ENCODE measurements at regions not wholly inside any gene's neighbourhood (a gene's known extent, or its start where the extent isn't known, plus 50 kb on each side); places are given as distances from the start of the nearest gene placed in this dataset.
"Not testable (repeated sequence)": the region's sequence is repeated elsewhere in the genome, so short reads cannot be mapped to it uniquely, and the experiment has no call there.

- no peak for ATAC-seq
- no peak for DNase-seq
Observed at GRCh38 chrX:37904833-37905232, 57.5 kb upstream of the DYNLT3 start.

DNA sequence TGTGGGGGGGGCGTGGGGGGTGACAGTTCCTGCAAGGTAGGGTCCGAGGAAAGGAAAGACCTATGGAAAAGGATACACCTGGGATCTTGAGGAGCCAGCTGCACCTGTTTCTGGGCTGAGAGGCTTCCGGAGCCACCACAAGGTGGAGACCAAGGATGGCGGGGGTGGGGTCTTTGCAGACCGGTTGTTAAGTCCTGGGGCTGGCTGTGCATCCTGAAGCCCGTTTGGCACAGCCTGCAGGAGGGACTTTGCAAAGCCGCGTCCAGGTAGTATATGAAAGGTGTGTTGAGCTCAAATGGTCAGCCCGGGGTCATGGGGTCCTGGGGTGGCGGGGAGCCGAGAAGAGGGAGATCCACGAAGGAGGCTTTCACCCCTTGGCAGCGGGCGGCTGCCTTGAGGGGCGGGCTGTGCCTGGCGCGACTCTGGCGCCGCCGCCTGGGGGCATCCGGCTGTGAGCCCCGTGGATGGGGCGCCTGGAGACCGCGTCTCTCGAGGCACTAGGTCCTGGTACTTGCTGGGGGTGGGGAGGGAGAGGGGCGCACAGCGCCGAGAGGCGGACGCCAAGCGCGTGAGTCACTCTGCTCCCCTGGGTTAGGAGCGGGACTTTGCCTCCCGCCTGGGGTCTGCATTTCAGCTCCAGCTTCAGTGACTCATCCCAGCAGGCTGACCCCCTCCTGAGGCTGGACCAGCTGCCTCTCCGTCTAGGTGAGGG lies 58.2 kb upstream of the DYNLT3 start:
- peak; percentile 13 for DNase-seq
- peak; percentile 61 for ATAC-seq

DNA sequence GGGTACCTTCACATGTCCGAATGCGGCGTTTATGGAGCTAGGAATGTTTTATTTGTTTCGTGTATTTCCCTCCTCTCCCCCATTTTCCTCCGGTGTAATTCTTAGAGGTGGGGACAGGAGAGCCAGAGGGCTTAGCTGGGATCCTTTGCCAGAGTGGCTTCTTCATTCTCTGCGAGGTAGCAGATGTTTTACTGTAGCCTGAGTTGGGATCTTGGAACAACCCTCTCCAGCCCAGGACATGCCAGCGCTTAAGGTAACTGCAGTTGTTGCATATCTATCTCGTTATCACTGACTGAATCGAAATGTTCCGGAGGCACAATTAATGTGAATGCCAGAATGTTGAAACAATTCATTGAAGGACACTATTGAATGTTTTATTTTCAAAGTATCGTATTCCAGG lies 59.0 kb upstream of the DYNLT3 start:
- DNase-seq = no peak
- ATAC-seq = no peak

DNA sequence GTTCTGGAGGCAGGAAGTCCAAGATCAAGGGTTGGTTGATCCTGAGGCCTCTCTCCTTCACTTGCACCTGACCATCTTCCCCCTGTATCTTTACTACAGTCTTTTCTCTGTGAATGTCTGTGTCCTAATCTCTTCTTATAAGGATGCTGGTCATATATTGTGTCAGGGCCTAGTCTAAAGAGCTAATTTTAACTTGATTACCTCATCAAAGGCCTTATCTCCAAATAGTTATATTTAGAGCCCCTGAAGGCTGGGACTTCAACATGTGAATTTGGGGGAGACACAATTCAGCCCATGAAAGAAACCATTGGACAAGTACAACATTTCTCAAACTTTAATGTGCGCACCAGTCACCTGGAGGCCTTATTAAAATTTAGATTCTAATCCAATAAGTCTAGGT lies 62.8 kb upstream of the DYNLT3 start:
- DNase-seq (no peak), ATAC-seq (no peak)

GRCh38 chrX:37912304-37912703 lies 64.9 kb upstream of the DYNLT3 start:
- DNase-seq = no peak
- ATAC-seq = peak; percentile 23

GRCh38 chrX:37912777-37913176 lies 65.4 kb upstream of the DYNLT3 start:
- ATAC-seq = no peak
- no peak for DNase-seq

DNA sequence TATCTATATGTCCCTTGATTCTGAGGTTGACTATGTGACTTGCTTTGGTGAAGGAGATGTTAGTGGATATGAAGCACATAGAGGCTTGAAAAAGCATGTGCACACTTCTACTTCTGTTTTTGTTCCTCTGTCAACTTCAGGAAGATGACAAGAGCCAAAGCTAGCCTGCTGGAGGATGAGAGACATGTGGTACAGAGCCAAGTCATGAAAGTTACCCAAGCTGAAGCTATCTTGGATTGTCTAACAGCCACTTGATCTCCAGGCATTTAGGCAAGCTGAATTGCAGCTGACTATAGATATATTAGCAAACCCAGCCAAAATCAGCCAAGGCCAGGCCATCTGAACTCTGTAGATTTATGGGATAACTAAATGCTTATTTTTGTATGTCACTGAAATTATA lies 70.8 kb upstream of the DYNLT3 start:
- DNase-seq (no peak), ATAC-seq (no peak)

DNA sequence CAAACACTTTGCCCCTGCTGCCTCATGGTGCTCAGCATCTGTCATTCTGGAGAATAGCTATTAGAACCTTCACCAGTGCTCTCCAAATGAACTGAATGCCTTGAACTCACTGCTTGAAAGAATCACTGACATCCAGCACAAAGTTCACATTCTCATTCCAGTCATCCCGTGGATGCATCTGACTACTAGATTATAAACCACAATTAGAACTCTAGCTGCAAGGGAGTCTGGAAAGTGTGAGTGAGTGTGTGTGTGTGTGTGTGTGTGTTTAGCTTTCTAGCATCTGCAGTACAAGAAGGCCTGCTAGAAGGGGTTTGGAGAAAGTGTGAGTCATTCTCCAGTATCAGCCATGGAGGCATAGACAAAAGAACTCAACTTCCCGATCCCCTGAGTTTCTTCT lies 71.3 kb upstream of the DYNLT3 start:
- DNase-seq = no peak
- no peak for ATAC-seq

GRCh38 chrX:37921758-37922157 lies 74.4 kb upstream of the DYNLT3 start:
- no peak for ATAC-seq

DNA sequence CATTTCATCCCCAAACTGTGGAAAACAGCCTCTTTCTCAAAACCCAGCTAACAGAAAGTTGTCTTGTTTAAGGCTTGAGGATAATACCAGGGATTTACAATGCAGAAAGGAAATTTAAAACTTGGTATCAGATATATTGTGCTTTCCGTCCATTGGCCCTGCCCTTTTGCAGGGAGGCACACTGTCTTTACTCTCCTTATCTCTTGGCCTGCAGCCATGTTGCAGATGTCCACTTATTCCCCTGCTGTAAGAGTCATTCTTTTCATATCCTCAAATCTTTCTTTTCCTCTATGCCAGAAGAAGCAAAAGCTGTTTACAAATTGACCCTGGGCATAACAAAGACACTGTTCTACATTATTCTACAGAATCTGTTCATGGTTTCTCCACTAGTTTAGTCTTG lies 75.6 kb upstream of the DYNLT3 start:
- no peak for ATAC-seq
- DNase-seq = no peak

More at GRCh38 chrX:37921758-37922157, 74.4 kb upstream of the DYNLT3 start:
- DNase-seq = no peak

DNA sequence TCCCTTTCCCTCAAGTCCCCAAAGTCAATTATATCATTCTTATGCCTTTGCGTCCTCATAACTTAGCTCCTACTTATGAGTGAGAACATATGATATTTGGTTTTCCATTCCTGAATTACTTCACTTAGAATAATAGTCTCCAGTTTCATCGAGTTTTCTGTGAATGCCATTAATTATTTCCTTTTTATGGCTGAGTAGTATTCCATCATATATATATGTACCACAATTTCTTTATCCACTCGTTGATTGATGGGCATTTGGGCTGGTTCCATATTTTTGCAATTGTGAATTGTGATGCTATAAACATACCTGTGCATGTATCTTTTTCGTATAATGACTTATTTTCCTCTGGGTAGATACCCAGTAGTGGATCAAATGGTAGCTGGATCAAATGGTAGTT lies 78.4 kb upstream of the DYNLT3 start:
- not testable (repeated sequence) for DNase-seq, ATAC-seq

GRCh38 chrX:37926700-37927099 lies 79.3 kb upstream of the DYNLT3 start:
- no peak for ATAC-seq
- DNase-seq = no peak

DNA sequence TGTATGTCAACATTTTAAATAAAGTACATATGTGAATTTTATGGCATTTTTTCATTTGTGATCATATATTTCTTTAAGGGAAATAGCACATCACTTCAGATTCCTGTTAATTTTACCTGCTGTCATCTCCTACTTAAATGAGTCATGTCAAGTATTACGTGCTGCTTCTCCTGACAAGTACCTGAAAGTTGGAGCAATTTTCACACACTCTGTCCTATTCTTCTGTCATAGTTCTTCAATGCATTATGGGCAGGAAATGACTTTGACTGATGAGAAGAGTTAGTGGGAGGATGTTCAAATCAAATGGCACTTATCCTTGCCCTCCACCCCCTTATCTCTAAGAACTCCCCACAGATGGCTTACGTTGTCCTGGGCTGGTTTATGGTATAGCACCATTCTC lies 64.2 kb upstream of the SYTL5 start:
- no peak for ATAC-seq

GRCh38 chrX:37943554-37944344 lies 62.6 kb upstream of the SYTL5 start:
- DNase-seq = no peak
- ATAC-seq = no peak

More for the DNA sequence above, 64.2 kb upstream of the SYTL5 start:
- DNase-seq = no peak

GRCh38 chrX:37946197-37946596 lies 60.2 kb upstream of the SYTL5 start:
- DNase-seq (no peak), ATAC-seq (no peak)

GRCh38 chrX:37955273-37955672 lies 51.1 kb upstream of the SYTL5 start:
- DNase-seq = no peak
- no peak for ATAC-seq

GRCh38 chrX:37956223-37956622 lies 50.1 kb upstream of the SYTL5 start:
- no peak for DNase-seq
- no peak for ATAC-seq
